GM12891 (cell line): ENCODE measurements at regions not wholly inside any gene's neighbourhood (a gene's known extent, or its start where the extent isn't known, plus 50 kb on each side); places are given as distances from the start of the nearest gene placed in this dataset.

Experiments used
- PAX5 ChIP-seq: IDR thresholded peaks from 2 replicates; pipeline ENCODE4 v1.6.1; 2011; ENCODE audit warnings: low read length, moderate library complexity, mild to moderate bottlenecking; ENCODE audit not compliant: insufficient read depth, severe bottlenecking
- POLR2A ChIP-seq: IDR thresholded peaks from 2 replicates; pipeline ENCODE4 v1.6.1; 2011; ENCODE audit warnings: low read depth, low read length, control low read depth
- POLR2AphosphoS5 ChIP-seq: IDR thresholded peaks from 2 replicates; pipeline ENCODE4 v1.6.1; 2011; ENCODE audit warnings: low read depth, low read length, control low read depth

- TF ChIP-seq PAX5 (no peak), POLR2A (no peak), POLR2AphosphoS5 (no peak)
Observed at GRCh38 chr4:105092768-105093167, 53.9 kb upstream of the TET2 start.
